ENCODE measurements at regions not wholly inside any gene's neighbourhood (a gene's known extent, or its start where the extent isn't known, plus 50 kb on each side); places are given as distances from the start of the nearest gene placed in this dataset.

GRCh38 chr12:73731658-73732057 is 806.0 kb upstream of the ATXN7L3B start:
- Histone ChIP-seq H3K9me2 (ENCODE audit: insufficient read depth) (peaks cover 3% of the 10 kb centered on the region; the same call in 1 of the 2 replicates), H3K36me3 (ENCODE audit: insufficient read depth) (no peaks in the 10 kb centered on the region), H3K4me3 (no peak overlapping the region), H2AFZ (no peak overlapping the region), H3K4me1 (ENCODE audit: insufficient read depth) (no peaks in the 10 kb centered on the region), H3K27ac (ENCODE audit: low read depth) (no peak overlapping the region), H4K20me1 (replicated peaks; ENCODE audit: insufficient read depth) (no peaks in the 10 kb centered on the region), H3K79me2 (replicated peaks; ENCODE audit: insufficient read depth) (no peaks in the 10 kb centered on the region), H3K27me3 (ENCODE audit: insufficient read depth) (no peaks in the 10 kb centered on the region), H3F3A (replicated peaks; ENCODE audit: low read depth) (no peaks in the 10 kb centered on the region), H3K4me2 (no peak overlapping the region)
- H3K27ac Mint-ChIP-seq, result no peak overlapping the region
- no peaks in the 10 kb centered on the region for H3K36me3 Mint-ChIP-seq (ENCODE audit: low read depth)
- H3K9me3 Mint-ChIP-seq, result no peaks in the 10 kb centered on the region
- ATAC-seq (no peak), DNase-seq (ENCODE audit: low spot score) (no peak)
- H3K27me3 Mint-ChIP-seq (ENCODE audit: insufficient read depth, low read depth, poor library complexity), result no peaks in the 10 kb centered on the region
- H3K4me1 Mint-ChIP-seq, result no peaks in the 10 kb centered on the region
- H3K4me3 Mint-ChIP-seq, result no peak overlapping the region
- no peak for TF ChIP-seq STAT1 (IDR thresholded peaks at IDR 0.05; ENCODE audit: unreplicated experiment)
- no peak for TF ChIP-seq JUNB (IDR thresholded peaks at IDR 0.05; ENCODE audit: unreplicated experiment)
- no peak for TF ChIP-seq EZH2phosphoT487 (IDR thresholded peaks at IDR 0.05; ENCODE audit: unreplicated experiment)
- TF ChIP-seq, protein P1, sequence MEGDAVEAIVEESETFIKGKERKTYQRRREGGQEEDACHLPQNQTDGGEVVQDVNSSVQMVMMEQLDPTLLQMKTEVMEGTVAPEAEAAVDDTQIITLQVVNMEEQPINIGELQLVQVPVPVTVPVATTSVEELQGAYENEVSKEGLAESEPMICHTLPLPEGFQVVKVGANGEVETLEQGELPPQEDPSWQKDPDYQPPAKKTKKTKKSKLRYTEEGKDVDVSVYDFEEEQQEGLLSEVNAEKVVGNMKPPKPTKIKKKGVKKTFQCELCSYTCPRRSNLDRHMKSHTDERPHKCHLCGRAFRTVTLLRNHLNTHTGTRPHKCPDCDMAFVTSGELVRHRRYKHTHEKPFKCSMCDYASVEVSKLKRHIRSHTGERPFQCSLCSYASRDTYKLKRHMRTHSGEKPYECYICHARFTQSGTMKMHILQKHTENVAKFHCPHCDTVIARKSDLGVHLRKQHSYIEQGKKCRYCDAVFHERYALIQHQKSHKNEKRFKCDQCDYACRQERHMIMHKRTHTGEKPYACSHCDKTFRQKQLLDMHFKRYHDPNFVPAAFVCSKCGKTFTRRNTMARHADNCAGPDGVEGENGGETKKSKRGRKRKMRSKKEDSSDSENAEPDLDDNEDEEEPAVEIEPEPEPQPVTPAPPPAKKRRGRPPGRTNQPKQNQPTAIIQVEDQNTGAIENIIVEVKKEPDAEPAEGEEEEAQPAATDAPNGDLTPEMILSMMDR (conservative IDR thresholded peaks at IDR 0.05; ENCODE audit: low read depth in 2 of 2), result no peak
- no peak for TF ChIP-seq ETS1 (IDR thresholded peaks at IDR 0.05)
- no peak for TF ChIP-seq POLR2AphosphoS5 (IDR thresholded peaks at IDR 0.05; ENCODE audit: low read depth)
- TF ChIP-seq, protein P2, sequence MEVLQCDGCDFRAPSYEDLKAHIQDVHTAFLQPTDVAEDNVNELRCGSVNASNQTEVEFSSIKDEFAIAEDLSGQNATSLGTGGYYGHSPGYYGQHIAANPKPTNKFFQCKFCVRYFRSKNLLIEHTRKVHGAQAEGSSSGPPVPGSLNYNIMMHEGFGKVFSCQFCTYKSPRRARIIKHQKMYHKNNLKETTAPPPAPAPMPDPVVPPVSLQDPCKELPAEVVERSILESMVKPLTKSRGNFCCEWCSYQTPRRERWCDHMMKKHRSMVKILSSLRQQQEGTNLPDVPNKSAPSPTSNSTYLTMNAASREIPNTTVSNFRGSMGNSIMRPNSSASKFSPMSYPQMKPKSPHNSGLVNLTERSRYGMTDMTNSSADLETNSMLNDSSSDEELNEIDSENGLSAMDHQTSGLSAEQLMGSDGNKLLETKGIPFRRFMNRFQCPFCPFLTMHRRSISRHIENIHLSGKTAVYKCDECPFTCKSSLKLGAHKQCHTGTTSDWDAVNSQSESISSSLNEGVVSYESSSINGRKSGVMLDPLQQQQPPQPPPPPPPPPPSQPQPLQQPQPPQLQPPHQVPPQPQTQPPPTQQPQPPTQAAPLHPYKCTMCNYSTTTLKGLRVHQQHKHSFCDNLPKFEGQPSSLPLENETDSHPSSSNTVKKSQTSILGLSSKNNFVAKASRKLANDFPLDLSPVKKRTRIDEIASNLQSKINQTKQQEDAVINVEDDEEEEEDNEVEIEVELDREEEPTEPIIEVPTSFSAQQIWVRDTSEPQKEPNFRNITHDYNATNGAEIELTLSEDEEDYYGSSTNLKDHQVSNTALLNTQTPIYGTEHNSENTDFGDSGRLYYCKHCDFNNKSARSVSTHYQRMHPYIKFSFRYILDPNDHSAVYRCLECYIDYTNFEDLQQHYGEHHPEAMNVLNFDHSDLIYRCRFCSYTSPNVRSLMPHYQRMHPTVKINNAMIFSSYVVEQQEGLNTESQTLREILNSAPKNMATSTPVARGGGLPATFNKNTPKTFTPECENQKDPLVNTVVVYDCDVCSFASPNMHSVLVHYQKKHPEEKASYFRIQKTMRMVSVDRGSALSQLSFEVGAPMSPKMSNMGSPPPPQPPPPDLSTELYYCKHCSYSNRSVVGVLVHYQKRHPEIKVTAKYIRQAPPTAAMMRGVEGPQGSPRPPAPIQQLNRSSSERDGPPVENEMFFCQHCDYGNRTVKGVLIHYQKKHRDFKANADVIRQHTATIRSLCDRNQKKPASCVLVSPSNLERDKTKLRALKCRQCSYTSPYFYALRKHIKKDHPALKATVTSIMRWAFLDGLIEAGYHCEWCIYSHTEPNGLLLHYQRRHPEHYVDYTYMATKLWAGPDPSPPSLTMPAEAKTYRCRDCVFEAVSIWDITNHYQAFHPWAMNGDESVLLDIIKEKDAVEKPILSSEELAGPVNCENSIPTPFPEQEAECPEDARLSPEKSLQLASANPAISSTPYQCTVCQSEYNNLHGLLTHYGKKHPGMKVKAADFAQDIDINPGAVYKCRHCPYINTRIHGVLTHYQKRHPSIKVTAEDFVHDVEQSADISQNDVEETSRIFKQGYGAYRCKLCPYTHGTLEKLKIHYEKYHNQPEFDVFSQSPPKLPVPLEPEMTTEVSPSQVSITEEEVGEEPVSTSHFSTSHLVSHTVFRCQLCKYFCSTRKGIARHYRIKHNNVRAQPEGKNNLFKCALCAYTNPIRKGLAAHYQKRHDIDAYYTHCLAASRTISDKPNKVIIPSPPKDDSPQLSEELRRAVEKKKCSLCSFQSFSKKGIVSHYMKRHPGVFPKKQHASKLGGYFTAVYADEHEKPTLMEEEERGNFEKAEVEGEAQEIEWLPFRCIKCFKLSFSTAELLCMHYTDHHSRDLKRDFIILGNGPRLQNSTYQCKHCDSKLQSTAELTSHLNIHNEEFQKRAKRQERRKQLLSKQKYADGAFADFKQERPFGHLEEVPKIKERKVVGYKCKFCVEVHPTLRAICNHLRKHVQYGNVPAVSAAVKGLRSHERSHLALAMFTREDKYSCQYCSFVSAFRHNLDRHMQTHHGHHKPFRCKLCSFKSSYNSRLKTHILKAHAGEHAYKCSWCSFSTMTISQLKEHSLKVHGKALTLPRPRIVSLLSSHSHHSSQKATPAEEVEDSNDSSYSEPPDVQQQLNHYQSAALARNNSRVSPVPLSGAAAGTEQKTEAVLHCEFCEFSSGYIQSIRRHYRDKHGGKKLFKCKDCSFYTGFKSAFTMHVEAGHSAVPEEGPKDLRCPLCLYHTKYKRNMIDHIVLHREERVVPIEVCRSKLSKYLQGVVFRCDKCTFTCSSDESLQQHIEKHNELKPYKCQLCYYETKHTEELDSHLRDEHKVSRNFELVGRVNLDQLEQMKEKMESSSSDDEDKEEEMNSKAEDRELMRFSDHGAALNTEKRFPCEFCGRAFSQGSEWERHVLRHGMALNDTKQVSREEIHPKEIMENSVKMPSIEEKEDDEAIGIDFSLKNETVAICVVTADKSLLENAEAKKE (CRISPR knock-in tag; IDR thresholded peaks at IDR 0.05), result no peak
- no peak for TF ChIP-seq ZNF114 (CRISPR knock-in tag; IDR thresholded peaks at IDR 0.05)
- no peak for TF ChIP-seq CREB1 (CRISPR knock-in tag; IDR thresholded peaks at IDR 0.05; ENCODE audit: low read depth)
- no peak for TF ChIP-seq EZH2 (IDR thresholded peaks at IDR 0.05; ENCODE audit: low read depth, unreplicated experiment)
- no peak for TF ChIP-seq NANOG (IDR thresholded peaks at IDR 0.05; ENCODE audit: borderline replicate concordance)
- TF ChIP-seq ZNF331 (CRISPR knock-in tag; IDR thresholded peaks at IDR 0.05; ENCODE audit: low read depth), result no peak
- no peak for TF ChIP-seq REST (IDR thresholded peaks at IDR 0.05; ENCODE audit: unreplicated experiment)

Data from GM23338 (cell line).